H1 (cell line): ENCODE measurements at regions not wholly inside any gene's neighbourhood (a gene's known extent, or its start where the extent isn't known, plus 50 kb on each side); places are given as distances from the start of the nearest gene placed in this dataset.

Experiments used
- ASH2L ChIP-seq: fragments of 200-600, 300-600 bp; sonication (generic); IDR thresholded peaks from one replicate; pipeline ENCODE4 v1.7.1; 2017; ENCODE audit warnings: low read length
- ATF3 ChIP-seq: IDR thresholded peaks from 2 replicates; pipeline ENCODE4 v1.6.1; 2011; ENCODE audit warnings: low read depth, mild to moderate bottlenecking, low read length; ENCODE audit not compliant: insufficient read depth
- CHD2 ChIP-seq: IDR thresholded peaks from 2 replicates; pipeline ENCODE4 v1.6.1; 2012; ENCODE audit warnings: low read length, improper control_type of control experiment
- CTBP2 ChIP-seq: IDR thresholded peaks from 2 replicates; pipeline ENCODE4 v1.7.0; 2011; ENCODE audit warnings: borderline replicate concordance, mild to moderate bottlenecking, moderate library complexity, mixed read lengths, low read length; ENCODE audit not compliant: insufficient read depth, insufficient read length
- CTCF ChIP-seq, 3 experiments: IDR thresholded peaks; 1 replicate in 2 of 3; 2 replicates in 1 of 3; pipeline versions ENCODE4 v1.5.1 to v1.6.1; 2011; ENCODE audit warnings: low read length in 3 of 3, mild to moderate bottlenecking in 3 of 3, inconsistent platforms in 2 of 3, low read depth in 1 of 3, moderate library complexity in 1 of 3; ENCODE audit not compliant: insufficient read depth in 1 of 3; ENCODE audit errors: control extremely low read depth in 1 of 3
- EZH2 ChIP-seq: fragments of 200-600 bp; sonication (generic); IDR thresholded peaks from 2 replicates; pipeline ENCODE4 v1.7.1; 2012; ENCODE audit warnings: low read depth, mild to moderate bottlenecking, moderate library complexity, low read length, inconsistent platforms; ENCODE audit not compliant: severe bottlenecking
- JUND ChIP-seq: IDR thresholded peaks from 2 replicates; pipeline ENCODE4 v1.6.1; 2011; ENCODE audit warnings: mild to moderate bottlenecking, improper control_type of control experiment, low read length
- KDM1A ChIP-seq: fragments of 200-600, 300-600 bp; sonication (generic); IDR thresholded peaks from 2 replicates; pipeline ENCODE4 v1.7.1; 2016; ENCODE audit warnings: mild to moderate bottlenecking, low read length, borderline replicate concordance
- MAX ChIP-seq: IDR thresholded peaks from 2 replicates; pipeline ENCODE4 v1.6.1; 2012; ENCODE audit warnings: inconsistent platforms
- PHF8 ChIP-seq: fragments of 200-600 bp; sonication (generic); conservative IDR thresholded peaks from 2 replicates; pipeline ENCODE4 v1.7.1; 2012; ENCODE audit warnings: low read depth, mild to moderate bottlenecking, inconsistent platforms, low read length, moderate library complexity
- POLR2A ChIP-seq, 2 experiments: IDR thresholded peaks; 1 replicate in 1 of 2; 2 replicates in 1 of 2; pipeline ENCODE4 v1.6.1; 2011; ENCODE audit warnings: low read depth in 2 of 2, low read length in 2 of 2, mild to moderate bottlenecking in 2 of 2; ENCODE audit errors: control extremely low read depth in 1 of 2
- POLR2AphosphoS5 ChIP-seq: IDR thresholded peaks from 2 replicates; pipeline ENCODE4 v1.6.1; 2011; ENCODE audit warnings: low read depth, low read length
- POU5F1 ChIP-seq: IDR thresholded peaks from 2 replicates; pipeline ENCODE4 v1.6.1; 2011; ENCODE audit warnings: low read depth, mild to moderate bottlenecking, low read length, moderate library complexity
- TBP ChIP-seq: IDR thresholded peaks from 2 replicates; pipeline ENCODE4 v1.6.1; 2011; ENCODE audit warnings: low read depth, low read length, improper control_type of control experiment

GRCh38 chr12:77382096-77382742, 316.9 kb upstream of the E2F7 start:
- no peak for TF ChIP-seq POLR2AphosphoS5
- no peak for TF ChIP-seq POLR2A (IDR thresholded peaks at IDR 0.05; ENCODE audit: control extremely low read depth in 1 of 2, low read depth in 2 of 2, low read length in 2 of 2)
- TF ChIP-seq POU5F1 = no peak
- TF ChIP-seq CTCF (IDR thresholded peaks at IDR 0.05; ENCODE audit: control extremely low read depth in 1 of 3, insufficient read depth in 1 of 3, low read depth in 1 of 3, low read length in 3 of 3) = peak in 1 of 3 experiments; percentile 40; a peak in 1 of 4 replicates
- TF ChIP-seq PHF8 = no peak
- TF ChIP-seq ASH2L = no peak
- no peak for TF ChIP-seq KDM1A
- TF ChIP-seq EZH2 = no peak
- TF ChIP-seq ATF3 = no peak
- no peak for TF ChIP-seq TBP
- no peak for TF ChIP-seq CHD2
- no peak for TF ChIP-seq MAX
- TF ChIP-seq CTBP2 = no peak
- TF ChIP-seq JUND = no peak
